ENCODE measurements at regions not wholly inside any gene's neighbourhood (a gene's known extent, or its start where the extent isn't known, plus 50 kb on each side); places are given as distances from the start of the nearest gene placed in this dataset.

DNA sequence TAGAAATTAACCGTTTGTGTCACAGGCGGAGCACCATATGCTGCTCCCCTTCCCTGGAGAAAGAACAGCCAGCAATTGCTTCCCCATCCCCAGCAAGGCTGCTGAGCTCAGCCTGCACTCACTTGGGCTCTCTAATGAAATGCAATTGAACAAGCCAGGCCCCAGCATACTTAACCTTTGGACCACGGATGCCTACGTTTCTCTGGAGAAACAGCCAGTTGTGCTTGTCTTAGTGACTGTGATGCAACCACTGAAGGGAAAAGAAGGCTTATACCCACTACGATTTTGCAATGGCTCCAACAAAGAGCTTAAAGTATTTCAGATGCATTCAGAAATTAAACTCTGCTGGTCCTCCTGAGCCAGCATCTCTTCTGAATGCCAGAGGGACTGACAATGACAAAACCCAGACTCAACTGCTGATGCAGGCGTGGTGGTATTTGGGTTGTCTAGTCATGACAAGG is 51.3 kb upstream of the SESN3 start:
- no peak for DNase-seq (ENCODE audit: low read depth, low spot score)
